ENCODE measurements at regions not wholly inside any gene's neighbourhood (a gene's known extent, or its start where the extent isn't known, plus 50 kb on each side); places are given as distances from the start of the nearest gene placed in this dataset.

DNA sequence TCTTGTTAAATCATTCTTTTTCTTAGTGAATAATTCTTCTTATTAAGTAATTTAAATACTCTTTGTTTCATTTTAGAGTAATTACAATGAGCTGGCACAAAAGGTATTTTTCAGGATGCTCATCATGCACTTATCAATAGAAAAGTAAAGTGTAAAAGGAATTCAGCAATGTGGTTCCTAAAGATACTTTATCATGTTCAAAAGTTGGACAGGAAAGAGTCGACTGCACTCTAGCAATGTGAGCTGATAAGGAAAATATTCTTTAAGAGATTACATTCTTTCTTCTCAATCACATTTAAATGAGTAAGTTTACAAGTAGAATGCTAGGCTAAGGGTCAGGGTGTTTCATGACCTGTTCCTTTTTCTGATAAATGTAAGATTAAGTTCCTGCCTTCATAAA is 609.5 kb upstream of the FAM241A start:
- Histone ChIP-seq H4K20me1 (replicated peaks in 1 of 2; ENCODE audit: control insufficient read depth in 1 of 2, insufficient read depth in 2 of 2, low read length in 2 of 2) (no peaks in the 10 kb centered on the region), H3K27me3 (replicated peaks in 1 of 4; ENCODE audit: control insufficient read depth in 3 of 4, extremely low read depth in 1 of 4, insufficient read depth in 3 of 4, low read length in 3 of 4) (no peaks in the 10 kb centered on the region), H3K23me2 (ENCODE audit: low read depth, low read length) (no peaks in the 10 kb centered on the region), H2BK15ac (ENCODE audit: low read length) (no peak overlapping the region), H2AK5ac (ENCODE audit: low read depth, low read length) (no peak overlapping the region), H3K4me3 (ENCODE audit: extremely low read depth in 1 of 4, insufficient read depth in 2 of 4, low read depth in 3 of 4, low read length in 4 of 4) (no peak overlapping the region), H3K9me3 (ENCODE audit: insufficient read depth in 2 of 2, low read depth in 1 of 2, low read length in 1 of 2) (no peaks in the 10 kb centered on the region), H3K4me1 (replicated peaks in 1 of 4; ENCODE audit: control insufficient read depth in 3 of 4, insufficient read depth in 4 of 4, low read length in 3 of 4) (peaks cover 0 to 6% (median 0%) of the 10 kb centered on the region in 4 experiments; a peak in 1 of 7 replicates), H3K79me2 (ENCODE audit: control insufficient read depth in 1 of 2, insufficient read depth in 2 of 2, low read length in 2 of 2) (no peaks in the 10 kb centered on the region), H2BK5ac (ENCODE audit: low read depth, low read length) (no peak overlapping the region), H2BK20ac (ENCODE audit: low read length) (no peak overlapping the region), H3K27ac (ENCODE audit: low read depth, low read length) (no peak overlapping the region), H2AFZ (ENCODE audit: low read length) (no peak overlapping the region), H3K14ac (ENCODE audit: insufficient read length) (no peak overlapping the region), H3K79me1 (ENCODE audit: low read depth, low read length) (no peaks in the 10 kb centered on the region), H4K8ac (ENCODE audit: extremely low read depth, insufficient read depth, low read length) (no peak overlapping the region), H3K18ac (ENCODE audit: extremely low read depth, low read length) (no peak overlapping the region), H4K91ac (replicated peaks; ENCODE audit: insufficient read length, low read length) (no peak overlapping the region), H3K56ac (replicated peaks; ENCODE audit: insufficient read length, low read depth, low read length) (no peak overlapping the region), H3K23ac (ENCODE audit: insufficient read length) (no peak overlapping the region), H3K4me2 (ENCODE audit: insufficient read depth in 1 of 2, low read depth in 2 of 2, low read length in 2 of 2) (no peak overlapping the region), H4K5ac (ENCODE audit: insufficient read length, low read depth, low read length) (no peak overlapping the region), H2BK12ac (ENCODE audit: low read depth, low read length) (no peak overlapping the region), H3K4ac (replicated peaks; ENCODE audit: insufficient read length, low read depth, low read length) (no peak overlapping the region), H3K36me3 (ENCODE audit: control insufficient read depth in 2 of 4, insufficient read depth in 4 of 4, low read length in 3 of 4) (no peaks in the 10 kb centered on the region), H2BK120ac (replicated peaks; ENCODE audit: low read depth, low read length) (no peak overlapping the region), H3K9ac (replicated peaks in 1 of 4; ENCODE audit: extremely low read depth in 1 of 4, low read depth in 3 of 4, low read length in 3 of 4) (no peak overlapping the region)
- 81% methylated on average over 1 of the region's 1 CpG; no CpG with 5 or more reads in 1 of the 2 experiments for WGBS, 2 experiments (ENCODE audit: extremely low coverage in 1 of 2, insufficient coverage in 1 of 2, insufficient read length in 1 of 2, insufficient replicate concordance in 2 of 2, low coverage in 1 of 2, low lambda C conversion rate in 2 of 2, missing lambda C conversion rate in 1 of 2)
- DNase-seq (ENCODE audit: low read depth in 1 of 2, low spot score in 2 of 2) (no peak), FAIRE-seq (no peak)
- ChIA-PET POLR2A (ENCODE audit: partially characterized antibody) (no interaction called here), CTCF (ENCODE audit: partially characterized antibody) (no interaction called here)
- TF ChIP-seq RFX5 (IDR thresholded peaks at IDR 0.05; ENCODE audit: borderline replicate concordance, low read depth, low read length): no peak
- TF ChIP-seq BCL11A (IDR thresholded peaks at IDR 0.05; ENCODE audit: low read depth in 2 of 2, low read length in 2 of 2): no peak
- TF ChIP-seq RAD21 (IDR thresholded peaks at IDR 0.05 in 1 of 2, conservative IDR thresholded peaks at IDR 0.05 in 1 of 2; ENCODE audit: low read depth in 2 of 2, low read length in 2 of 2): no peak
- TF ChIP-seq, protein P1, sequence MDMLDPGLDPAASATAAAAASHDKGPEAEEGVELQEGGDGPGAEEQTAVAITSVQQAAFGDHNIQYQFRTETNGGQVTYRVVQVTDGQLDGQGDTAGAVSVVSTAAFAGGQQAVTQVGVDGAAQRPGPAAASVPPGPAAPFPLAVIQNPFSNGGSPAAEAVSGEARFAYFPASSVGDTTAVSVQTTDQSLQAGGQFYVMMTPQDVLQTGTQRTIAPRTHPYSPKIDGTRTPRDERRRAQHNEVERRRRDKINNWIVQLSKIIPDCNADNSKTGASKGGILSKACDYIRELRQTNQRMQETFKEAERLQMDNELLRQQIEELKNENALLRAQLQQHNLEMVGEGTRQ (IDR thresholded peaks at IDR 0.05; ENCODE audit: low read length): no peak
- TF ChIP-seq BRCA1 (IDR thresholded peaks at IDR 0.05; ENCODE audit: low read depth, low read length): no peak
- no peak for TF ChIP-seq NANOG (IDR thresholded peaks at IDR 0.05; ENCODE audit: insufficient read depth, low read depth, low read length, poor library complexity, severe bottlenecking)
- no peak for TF ChIP-seq YY1 (IDR thresholded peaks at IDR 0.05; ENCODE audit: low read depth, low read length)
- no peak for TF ChIP-seq CBX8 (IDR thresholded peaks at IDR 0.05; ENCODE audit: borderline replicate concordance, low read depth, low read length)
- TF ChIP-seq SIN3A (conservative IDR thresholded peaks at IDR 0.05 in 1 of 2, IDR thresholded peaks at IDR 0.05 in 1 of 2; ENCODE audit: low read depth in 1 of 2, low read length in 2 of 2): no peak
- TF ChIP-seq EZH2 (IDR thresholded peaks at IDR 0.05; ENCODE audit: low read depth, low read length, severe bottlenecking): no peak
- no peak for TF ChIP-seq SRF (IDR thresholded peaks at IDR 0.05; ENCODE audit: low read depth, low read length)
- no peak for TF ChIP-seq CTBP2 (IDR thresholded peaks at IDR 0.05; ENCODE audit: borderline replicate concordance, insufficient read depth, insufficient read length, low read length)
- no peak for TF ChIP-seq TEAD4 (IDR thresholded peaks at IDR 0.05; ENCODE audit: low read depth, low read length)
